ENCODE measurements at regions not wholly inside any gene's neighbourhood (a gene's known extent, or its start where the extent isn't known, plus 50 kb on each side); places are given as distances from the start of the nearest gene placed in this dataset.
"Not testable (repeated sequence)": the region's sequence is repeated elsewhere in the genome, so short reads cannot be mapped to it uniquely, and the experiment has no call there.

DNA sequence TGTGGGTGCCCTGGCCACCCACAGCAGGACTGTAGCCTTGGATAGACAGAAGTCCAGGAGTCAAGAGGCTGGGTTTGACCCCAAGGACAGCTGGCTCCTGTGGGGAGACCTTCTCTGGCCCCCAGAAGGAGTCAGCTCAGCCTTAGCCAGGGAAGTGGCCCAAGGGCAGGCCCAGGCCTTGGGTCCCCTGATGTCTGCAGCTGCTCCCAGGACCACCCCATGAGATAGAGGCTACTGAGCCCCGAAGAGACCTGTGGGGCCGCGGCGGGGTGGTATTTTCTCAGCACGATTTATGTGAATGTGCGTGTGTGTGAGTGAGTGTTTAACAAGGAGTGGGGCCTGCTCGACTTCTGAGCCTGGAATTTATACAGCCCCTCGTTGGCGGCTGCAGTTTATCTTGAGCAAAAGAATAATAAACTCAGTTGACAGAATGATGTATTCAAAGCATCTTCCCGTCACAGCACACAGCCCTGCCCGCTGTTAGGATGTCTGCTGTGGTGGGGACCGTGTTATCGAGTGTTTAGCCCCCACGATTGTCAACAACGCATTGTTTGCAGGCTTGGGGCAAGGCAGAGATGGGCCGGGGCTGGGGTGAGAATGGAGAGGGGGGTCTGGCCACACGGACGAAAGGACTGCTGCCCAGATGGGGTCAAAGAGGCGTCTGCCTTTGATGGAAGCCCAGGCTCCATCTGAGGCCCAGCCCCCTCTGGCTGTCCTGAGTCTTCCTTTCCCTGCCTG is 163.3 kb downstream of the VEGFA start:
- no peak for DNase-seq

DNA sequence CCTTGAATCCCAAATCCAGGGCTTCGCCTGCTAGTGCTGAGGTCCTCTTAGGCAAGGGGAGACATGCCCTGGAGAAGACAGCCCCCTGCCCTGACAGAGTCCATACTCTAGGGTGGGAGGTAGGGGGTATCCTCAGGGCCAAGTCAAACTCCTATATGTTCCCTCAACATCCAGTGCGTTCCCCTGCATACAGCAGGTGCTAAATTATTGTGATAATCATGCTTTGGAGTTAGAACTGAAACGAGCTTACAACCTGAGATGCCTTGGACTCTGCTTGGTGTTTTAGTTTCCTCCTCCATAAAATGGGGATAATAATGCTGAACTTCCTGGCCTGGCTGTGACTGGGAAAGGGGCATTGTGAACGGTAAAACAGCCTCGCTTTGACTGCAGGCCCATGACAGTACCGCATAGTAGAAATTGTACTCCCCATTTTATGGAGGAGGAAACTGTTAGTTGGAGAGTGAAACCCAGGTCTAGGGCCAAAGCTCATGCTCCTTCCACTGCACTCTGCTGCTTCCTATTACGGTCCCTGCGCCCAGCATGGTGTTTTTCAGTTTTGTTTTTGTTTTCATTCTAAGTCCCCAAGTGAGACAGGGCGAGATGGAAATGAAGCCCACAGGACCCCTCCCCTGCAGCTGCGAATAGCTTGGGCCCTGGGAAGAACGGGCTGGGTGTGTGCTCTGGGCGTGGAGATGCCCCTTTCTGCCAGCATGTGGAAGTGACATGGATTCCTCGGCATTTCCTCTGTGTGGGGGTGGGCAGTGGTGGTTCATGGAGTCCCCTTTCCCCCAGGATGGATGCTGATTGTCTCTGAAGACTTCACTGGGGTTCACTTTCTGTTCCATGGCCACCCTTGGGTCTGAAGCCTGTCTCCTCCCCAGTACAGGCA is 162.5 kb downstream of the VEGFA start:
- no peak for DNase-seq

DNA sequence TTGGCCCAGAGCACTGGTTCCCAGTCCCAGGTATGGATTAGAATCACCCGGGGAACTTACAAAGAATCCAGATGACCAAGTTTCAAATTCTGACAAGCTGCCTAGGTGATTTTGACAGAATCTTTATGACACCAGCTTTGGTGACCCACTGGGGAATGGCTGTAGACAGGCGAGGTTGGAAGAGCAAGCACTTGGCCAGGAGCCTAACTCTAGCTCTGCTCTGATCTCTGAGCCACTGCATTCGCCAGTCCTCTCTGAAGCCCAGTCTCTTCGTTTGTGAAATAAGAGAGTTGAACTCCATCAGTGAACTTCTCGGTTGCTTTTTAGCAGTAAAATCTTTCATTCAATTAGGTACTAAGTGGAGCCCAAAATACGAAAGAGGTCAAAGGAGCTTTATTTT is 161.2 kb downstream of the VEGFA start:
- no peak for DNase-seq

DNA sequence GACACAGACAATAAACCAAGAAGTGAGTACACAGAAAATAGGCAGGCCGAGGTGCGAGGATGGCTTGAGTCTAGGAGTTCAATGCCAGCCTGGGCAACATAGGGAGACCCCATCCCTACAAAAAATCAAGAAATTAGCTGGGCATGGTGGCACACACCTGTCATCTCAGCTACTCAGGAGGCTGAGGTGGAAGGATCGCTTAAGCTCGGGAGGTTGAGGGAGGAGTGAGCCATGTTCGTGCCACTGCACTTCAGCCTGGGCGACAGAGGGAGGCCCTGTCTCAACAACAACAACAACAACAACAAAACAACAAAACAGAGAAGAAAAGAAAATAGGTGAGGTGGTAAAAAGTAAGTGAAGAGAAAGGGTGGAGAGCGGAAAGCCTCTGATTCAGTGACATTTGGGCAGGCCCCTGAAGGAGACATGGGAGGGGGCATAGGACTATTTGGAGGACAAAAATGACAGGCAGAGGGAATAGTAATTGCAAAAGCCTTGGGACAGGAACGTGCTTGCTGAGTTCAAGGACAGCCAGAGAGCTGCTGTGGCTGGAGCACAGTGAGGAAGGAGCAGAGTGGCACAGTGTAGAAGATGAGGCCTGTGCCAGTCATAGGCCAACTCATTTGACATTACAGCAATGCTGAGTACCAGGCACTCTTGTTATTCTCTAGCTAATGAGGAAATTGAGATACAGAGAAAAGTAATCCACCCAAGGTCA is 160.6 kb downstream of the VEGFA start:
- no peak for DNase-seq

DNA sequence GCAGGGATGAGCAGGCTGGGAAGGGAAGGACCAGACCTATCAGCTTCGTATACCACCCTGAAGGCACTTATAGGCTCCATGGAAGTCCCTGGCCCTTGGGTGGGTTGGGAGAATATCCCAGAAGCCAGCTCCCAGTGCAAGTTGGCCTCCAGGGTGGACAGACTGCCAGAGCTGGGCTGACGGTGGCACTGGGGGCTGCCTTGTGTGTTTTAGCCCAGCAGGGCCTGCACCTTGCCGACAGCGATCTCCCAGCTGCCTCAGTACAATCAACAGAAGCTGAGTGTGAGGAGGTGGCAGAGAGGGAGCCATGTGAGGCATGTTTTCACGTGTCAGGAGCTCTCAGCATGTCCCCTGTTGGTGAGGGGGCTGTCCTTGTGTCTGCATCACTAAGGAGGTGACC is 159.5 kb downstream of the VEGFA start:
- no peak for DNase-seq

DNA sequence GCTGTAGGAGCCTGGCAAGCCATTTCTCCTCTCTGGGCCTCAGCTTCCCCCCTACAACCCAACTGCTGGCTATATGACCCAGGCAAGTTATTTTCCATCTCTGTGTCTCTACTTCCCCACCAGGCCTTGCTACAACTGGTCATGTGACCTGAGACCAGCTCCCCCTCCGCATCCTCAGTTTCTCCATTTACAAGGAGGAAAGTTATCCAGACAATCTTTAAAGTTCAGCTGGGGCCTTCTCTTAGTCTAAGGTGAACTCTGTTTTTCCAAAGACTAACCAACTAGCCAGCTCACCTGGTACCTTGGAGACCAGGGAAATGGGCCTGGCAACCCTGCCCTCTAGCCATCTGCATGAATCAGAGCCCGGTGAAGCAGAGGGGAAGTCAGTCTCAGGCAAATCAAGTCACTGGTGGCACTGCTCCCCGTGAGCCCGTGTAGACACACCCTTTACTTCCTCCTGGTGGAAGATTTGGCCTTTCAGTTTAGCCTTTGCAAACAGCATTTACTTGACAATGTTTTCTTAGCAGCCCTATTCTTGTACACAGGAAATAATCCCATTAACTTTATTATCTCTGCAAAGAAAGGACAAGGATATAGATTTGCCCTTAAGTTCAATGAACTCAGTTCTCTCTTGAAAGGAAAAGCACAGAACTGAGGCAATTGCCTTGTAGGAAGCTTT is 157.7 kb downstream of the VEGFA start:
- DNase-seq, result no peak

DNA sequence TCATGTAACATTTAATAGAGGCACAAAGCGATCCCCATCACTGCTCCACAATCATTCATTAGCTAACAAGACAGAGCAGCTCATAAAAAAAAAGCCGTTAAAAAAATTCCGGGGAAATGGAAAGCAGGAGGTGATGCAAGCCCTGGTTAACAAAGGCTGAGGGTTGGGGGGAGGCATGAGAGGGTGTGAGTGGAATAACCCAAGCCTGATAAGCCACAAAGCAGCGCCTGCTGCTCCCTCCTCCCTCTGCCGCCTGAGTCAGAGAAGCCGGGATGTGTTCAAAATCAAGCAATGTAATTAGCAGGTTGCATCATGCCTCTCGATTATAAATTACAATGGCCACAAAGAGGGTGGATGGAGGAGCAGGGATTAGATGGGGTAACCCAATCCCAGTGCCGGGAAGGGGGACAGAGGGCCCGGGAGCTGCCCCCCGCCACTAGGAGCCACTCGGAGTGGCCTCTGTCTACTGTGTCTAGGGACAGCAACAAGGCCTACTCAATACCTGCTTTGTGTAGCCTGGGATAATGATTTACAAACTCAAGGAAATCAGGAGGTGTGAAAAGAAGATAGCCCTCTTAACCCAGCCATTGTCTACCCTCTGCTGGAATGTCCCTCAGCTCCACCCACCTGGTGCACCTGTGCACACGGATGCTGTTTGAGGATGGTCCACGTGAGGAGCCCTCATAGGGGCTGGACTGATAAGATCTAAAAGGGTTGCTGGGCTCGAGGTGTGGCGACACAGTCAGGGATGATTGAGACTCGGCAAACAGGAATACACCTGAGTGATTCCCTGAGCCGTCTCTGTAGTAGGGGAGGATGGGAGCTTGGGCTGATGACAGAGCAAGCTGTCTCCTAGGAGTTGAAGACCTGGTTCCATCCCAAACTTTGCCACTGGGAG is 156.9 kb downstream of the VEGFA start:
- no peak for DNase-seq

DNA sequence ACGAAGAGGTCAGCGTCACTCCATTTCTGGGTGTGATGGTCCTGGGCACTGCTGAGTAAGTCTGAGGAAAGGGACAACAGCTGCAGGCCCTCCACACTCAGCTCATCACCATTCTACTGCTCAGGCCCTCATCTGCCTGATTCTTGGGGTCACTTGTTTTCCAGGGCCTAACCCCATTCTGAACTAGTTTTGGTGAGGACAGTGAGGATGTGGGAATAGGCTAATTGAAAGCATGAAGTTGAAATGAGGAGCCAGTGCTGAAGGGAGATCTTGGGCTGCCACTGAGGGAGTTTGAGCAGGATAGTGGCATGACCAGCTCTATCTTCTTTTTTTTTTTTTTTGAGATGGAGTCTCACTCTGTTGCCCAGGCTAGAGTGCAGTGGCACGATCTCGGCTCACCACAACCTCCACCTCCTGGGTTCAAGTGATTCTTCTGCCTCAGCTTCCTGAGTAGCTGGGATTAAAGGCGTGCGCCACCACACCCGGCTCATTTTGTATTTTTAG is 155.7 kb downstream of the VEGFA start:
- not testable (repeated sequence) for DNase-seq

DNA sequence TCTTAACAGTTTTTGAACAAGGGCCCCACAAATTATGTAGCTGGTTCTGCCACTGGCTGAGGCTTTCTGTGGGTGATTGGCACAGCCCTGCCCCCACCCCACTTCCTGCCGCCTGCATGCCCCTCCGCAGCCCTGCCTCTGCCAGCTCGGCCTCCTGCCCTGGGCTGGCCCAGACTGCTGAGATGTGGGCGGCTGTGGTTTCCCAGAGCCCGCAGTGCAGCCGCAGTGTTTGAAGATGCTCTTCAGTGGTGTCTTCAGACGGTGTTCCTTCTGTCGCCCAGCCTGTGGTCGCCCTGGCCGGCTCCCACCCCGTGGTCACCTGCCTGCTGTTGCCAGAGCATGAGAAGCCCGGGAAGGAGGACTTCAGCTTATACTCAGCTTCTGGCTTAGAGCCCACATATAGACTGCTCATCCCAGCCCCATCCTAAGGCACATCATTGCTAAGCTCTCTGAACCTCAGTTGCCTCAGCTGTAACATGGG is 154.3 kb downstream of the VEGFA start:
- peak; percentile 66 to 76 for DNase-seq

DNA sequence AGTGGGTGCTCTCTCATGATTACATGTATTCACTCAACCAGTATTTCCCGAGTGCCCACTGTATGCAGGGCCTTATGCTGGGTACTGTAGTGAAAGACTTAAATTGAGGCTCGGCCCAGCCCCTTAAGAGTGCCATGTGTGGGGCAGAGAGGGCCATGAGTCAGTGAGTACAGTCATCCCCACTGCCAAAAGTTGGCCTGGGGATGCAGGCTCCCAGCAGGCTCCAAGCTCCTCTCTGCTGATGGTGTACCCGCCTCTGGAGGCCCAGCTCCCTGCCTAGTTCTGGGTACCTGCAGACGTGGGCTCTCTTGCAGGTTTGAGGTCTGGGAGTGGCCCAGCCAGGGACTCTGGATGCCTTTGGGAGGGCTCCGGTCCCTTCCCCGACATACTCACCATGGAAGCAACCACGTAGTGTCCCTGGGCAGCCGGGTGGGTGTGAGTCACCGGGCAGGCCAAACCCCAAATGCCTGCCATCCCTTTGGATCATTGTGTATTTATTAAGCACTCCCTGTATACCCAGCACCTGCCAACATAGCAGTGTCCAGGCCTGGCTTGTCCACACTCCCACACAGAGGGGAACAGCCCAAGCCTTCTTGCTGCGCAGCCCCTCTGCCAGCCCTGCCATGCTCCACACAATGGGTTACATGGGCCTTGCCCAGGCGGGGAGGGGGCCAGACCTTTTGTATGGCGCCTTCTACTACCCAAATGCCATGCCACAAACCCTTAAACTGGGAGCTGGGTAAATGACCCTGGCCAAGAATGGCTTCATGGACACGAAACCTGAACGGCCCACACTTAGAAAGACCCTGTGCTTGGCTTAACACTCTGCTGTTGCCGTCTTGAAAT is 153.6 kb downstream of the VEGFA start:
- DNase-seq, result peak in 1 of 2 experiments; percentile 21

DNA sequence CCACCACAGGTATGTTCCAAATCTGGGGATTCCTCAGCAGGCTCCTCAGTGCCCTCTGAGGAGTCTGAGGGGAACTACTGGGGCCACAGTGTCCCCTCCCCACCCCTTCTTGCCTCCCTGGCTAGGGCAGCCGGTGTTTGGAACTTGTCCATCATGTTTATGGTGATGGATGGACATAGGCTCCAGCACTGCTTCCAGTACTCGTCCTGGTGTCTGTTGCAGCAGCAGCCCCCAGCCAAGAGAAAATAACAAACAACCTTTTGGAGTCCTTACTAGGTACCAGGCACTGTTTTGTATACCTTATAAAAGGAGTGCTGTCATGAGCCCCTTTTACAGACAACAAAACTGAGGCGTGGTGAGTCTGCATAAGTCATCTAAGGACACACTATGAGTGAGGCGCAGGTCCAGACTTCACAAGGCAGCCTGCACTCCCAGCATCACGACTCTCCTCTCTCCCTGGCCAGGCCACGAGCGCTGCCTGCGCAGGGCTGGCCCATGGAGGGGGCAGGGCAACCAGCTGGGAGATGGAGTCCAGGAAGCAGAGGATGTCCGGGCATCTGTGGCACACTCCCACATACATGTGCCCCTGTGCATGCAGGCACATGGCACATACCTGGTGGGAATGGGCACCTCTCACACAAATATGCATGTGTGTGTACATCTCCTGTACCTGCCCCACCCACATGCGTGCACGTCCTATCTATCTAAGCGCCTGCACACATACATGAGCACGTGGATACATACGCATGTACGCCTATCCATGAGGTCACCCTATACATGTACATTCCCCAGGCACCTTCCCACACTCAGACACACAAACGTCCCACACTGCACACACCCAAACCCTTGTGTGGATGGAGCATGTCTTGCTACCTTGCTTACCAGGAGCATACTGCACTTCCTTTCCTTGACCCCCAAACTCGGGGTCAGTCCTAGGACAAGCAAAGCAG is 152.7 kb downstream of the VEGFA start:
- no peak for DNase-seq

DNA sequence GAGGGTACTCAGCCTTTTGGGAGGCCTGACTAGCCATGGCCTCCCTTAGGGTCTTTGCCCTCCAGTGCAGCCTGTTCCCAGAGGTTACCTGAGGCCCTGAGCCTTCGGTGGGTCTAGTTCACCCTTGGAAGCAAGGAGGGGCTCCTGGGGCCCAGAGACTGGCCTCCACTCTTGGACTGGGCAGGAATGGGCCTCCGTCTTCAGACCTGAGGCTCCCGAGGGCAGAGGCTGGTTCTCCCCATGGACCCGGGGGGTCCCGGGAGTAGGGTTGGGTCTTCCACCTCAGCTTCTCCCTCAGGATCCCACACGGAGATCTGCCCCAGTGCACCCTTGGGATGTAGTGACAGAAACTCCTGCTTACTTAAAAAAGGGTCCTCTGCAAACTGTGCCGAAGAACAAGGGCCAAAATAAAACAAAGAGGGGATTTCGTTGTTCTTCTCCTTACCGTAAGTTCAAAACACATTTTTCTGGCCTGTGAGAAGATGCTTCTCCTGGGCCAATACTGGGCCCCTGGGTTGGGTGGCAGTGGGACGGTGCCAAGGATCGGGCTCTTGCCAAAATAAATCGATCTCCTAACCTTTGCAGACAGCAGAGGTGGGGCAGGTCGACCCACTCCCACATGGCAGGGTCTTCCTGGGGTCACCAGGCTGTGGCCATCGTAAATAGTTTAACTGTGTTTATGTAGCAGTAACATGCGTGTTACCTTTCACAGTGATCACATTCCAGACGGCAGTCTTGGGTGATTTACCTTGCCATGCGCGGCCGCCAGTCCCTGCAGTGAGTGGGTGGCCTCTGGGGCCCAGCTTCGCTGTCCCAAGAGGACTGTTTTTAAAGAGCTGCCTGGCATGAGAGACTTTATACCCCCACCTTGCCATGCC is 151.8 kb downstream of the VEGFA start:
- no peak for DNase-seq

DNA sequence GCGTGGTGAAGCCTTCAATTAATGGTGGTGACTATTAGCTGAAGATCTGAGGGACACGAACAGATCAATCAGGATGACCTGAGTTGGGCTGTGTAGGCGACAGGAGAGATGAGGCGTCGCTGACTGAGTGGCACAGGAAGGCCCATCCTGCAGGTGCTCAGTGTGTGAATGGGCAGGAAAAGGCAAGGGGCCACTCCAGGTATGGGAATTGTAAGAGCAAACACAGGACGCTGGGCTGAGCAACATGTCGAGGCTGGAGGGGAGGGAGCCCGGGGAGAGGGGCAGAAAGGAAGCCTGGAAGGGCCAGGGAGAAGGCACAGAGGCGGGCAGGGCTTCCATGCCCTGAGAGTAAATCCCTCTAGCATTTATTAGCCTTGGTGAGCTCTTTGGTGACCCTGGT is 151.0 kb downstream of the VEGFA start:
- no peak for DNase-seq

DNA sequence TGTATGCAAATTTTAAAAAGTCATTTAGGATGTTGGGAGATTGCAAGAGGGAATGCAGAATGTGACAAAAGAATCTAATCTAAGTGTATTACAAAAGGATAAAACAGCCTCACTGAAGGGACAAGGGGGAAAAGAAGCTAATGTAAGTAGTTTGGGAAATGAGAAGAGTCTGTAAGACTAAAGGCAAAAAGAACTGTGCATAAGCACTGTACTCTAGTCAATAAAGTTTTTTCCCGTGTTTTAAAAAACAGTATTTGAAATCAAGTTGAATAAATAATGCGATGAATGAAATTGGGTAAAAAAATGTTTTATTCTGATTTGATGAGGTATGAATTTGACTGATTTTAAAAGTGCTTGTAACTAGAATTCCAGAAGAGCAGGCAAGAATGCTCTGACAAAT is 149.8 kb downstream of the VEGFA start:
- no peak for DNase-seq

DNA sequence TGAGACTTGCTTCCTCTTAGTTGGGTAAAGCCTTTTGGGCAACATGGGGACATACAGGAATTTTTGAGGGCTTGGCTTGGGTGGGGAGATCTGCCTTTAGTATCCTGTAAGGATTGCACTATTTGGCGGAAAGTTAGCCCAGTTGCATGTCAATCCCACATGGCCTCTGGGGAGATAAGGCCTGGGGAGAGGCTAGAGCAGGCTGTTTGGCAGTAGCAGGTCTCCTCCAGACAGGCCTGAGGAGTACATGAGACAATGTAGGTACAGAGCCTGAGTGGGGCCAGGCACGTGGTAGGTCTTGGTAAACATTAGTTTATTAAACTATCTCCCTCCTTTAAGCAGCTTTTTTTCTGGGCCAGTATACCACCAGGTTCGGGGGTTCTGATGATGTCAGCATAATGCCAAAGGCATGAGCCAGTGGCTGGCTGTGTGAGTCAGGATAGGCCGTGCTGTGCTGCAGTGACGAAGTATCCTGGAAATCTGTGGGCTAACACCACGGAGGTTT is 147.9 kb downstream of the VEGFA start:
- DNase-seq, result no peak

DNA sequence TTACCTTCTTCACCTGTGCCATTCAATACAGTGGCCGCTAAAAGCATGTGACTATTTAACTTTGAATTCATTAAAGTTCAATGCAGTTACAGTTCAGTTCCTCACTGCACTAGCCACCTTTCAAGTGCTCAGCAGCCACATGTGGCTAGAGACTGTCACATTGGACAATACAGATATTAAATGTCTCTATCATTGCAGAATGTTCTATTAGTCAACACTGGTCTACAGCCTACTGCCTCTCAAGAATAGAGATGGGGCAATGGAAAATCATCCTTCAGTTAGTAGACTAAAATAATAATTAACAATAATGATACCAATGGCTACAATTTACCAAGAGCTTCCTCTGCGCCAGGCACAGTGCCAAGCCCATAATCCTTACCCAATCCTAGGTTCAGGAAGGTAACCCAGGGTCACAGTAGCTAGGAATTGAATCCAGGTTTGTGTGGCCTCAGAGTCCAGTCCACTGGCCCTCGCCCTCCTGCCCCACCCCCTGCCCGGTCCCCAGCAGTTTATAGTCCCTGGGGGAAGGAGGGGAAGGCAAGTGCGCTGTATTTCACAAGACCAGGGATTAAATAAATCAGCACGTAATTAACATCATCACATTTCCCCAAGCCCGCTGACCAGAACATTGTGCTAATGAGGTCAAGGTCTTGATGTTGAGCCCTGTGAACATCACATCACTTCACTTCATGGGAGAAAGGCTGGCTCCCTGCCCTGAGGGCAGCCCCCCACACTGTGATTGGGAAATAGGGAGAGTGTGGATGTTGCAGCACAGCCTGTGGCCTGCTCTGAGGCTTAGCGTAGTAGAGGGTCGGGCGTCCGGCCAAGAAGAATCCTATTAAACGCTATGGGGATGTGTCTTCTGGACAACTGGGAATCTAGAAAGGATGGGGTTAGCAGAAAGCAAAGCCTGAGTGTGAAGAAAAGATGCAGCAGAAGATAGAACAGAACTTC is 147.2 kb downstream of the VEGFA start:
- no peak for DNase-seq
